ENCODE measurements at regions not wholly inside any gene's neighbourhood (a gene's known extent, or its start where the extent isn't known, plus 50 kb on each side); places are given as distances from the start of the nearest gene placed in this dataset.

GRCh38 chr3:24646790-24647189 lies 152.1 kb upstream of the THRB start:
- DNase-seq = no peak

GRCh38 chr3:24648063-24648462 lies 153.4 kb upstream of the THRB start:
- DNase-seq = no peak

GRCh38 chr3:24650839-24651238 lies 156.2 kb upstream of the THRB start:
- no peak for DNase-seq

DNA sequence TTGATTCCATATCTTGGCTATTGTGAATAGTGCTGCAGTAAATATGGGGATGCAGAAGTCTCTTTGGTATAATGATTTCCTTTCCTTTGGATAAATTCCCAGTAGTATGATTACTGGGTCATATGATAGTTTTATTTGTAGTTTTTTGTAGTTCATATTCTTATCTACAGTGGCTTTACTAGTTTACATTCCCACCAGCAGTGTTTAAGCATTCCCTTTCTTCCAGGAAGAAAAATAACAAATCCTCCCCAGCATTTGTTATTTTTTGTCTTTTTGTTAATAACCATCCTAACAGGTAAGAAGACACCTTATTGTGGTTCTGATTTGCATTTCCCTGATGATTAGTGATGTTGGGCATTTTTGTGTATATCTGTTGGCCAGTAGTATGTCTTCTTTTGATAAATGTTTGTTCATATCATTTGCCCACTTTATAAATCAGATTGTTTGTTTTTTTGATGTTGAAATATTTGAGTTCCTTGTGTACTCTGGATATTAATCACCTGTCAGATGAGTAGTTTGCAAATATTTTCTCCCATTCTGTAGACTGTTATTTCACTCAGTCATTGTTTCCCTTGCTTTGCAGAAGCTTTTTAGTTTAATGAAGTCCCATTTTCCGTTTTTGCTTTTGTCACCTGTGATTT lies 163.3 kb upstream of the THRB start:
- no peak for DNase-seq

DNA sequence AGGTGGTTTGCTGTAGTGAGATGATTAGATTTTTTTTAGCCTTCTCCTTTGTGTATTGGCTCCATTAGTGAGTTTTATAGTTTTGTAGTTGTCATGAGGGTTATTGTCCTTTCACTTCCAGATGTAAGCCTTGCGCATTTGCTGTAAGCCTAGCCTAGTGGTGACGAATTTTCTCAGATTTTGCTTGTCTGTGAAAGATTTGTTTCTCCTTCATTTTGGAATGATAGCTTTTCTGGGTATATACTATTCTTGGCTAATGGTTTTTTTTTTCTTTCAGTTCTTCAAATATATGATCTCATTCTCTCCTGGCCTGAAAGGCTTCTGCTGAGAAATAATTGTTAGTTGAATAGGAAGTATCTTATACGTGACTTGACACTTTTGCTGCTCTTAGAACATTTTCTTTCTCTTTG lies 166.5 kb upstream of the THRB start:
- no peak for DNase-seq

DNA sequence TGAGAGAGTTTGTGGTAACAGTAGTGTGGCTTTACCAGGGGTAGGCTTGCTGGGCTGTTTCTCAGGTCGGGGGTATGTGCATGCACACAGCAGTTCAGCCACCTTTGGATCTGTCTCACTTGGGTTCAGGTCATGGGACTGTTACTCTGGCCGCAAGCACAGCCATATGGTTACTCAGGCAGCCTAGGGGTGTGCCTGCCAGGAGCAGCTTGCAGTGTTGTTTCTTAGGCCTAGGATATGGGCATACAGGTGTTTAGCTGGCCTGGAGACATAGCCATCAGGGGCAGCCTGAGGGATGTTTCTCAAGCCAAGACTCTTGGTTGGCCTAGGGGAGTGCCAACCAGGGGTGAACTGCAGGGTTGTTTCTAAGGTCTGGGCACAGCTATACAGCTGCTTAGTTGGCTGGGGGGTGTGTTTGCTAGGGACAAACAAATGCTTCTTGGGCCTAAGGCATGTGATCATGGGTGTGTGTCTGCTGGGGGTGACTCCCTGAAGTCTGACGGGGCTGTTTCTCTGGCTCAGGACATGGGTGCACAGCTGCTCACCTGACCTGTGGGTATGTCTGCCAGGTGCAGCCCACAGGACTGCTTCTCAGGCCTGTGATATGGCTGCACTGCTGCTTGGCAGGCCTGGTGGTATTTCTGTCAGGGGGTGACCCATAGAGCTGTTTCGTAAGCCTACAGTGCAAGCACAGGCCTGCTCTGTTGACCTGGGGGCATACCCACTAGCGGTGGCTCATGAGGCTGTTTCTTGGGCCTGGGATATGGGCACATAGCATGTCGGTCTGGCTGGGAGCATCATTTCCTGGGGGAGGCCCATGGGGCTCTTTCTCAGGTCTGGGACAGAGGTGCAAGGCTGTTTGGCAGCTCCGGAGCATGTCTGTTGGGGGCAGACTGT lies 168.0 kb upstream of the THRB start:
- DNase-seq = no peak

- no peak for DNase-seq
These were observed 168.8 kb upstream of the THRB start for GRCh38 chr3:24663406-24663805.

GRCh38 chr3:24668039-24668438 lies 173.4 kb upstream of the THRB start:
- DNase-seq = no peak

- no peak for DNase-seq
These were observed 176.2 kb upstream of the THRB start for GRCh38 chr3:24670871-24671270.

DNA sequence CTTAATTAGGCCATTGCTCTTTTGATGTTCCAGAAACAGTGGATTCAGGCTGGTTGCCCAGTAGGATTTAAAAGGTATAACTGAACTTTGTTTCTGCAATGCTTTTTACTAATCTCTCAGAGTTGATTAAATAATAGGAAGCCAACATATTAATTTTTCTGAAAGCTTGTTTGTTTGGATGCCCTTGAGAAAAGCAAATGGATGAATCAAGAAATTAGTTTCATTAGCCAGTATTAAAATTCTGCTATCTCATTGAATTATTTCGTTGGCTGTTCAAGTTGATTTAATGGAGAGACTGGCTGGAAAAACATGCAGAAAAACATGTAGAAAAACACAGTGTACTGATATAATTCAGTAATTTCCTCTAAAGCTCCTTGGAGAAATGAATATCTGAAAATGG lies 178.9 kb upstream of the THRB start:
- no peak for DNase-seq

DNA sequence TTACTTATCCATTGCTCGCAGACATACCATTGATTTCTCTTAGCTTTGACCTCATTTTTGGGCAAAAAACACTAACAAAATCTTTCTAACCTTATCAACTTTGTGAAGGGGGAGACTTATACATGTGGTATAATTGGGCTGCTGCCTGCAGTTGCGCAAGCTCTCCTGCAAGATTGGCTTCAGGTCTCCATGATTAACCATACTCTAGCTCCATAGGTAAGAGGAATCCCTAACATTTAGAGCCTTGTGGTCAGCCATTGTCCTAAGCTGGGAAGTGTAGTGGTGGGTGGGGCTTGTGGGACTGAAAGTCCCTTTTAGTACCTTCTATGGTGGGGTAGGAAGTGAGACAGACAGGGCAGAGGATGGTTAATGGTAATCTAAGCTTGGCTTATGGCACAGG lies 179.6 kb upstream of the THRB start:
- no peak for DNase-seq

- no peak for DNase-seq
These were observed 183.4 kb upstream of the THRB start for GRCh38 chr3:24678021-24678420.

- DNase-seq = no peak
These were observed 183.8 kb upstream of the THRB start for GRCh38 chr3:24678421-24678865.

DNA sequence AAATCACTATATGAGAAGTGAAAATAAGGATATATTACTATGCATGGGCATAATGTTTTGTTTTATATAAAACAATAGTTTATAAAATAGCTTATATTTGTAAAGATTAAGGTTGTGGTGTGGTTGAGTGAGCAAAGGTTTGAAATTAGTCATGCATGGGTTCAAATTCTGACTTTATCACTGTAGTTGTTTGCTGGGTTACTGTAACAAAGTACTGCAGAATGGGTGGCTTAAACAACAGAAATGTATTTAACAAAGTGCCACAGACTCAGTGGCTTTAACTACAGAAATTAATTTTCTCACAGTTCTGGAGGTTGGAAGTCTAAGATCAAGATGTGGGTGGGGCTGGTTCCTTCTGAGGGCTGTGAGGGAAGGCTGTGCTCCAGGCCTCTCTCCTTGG lies 184.8 kb upstream of the THRB start:
- no peak for DNase-seq

DNA sequence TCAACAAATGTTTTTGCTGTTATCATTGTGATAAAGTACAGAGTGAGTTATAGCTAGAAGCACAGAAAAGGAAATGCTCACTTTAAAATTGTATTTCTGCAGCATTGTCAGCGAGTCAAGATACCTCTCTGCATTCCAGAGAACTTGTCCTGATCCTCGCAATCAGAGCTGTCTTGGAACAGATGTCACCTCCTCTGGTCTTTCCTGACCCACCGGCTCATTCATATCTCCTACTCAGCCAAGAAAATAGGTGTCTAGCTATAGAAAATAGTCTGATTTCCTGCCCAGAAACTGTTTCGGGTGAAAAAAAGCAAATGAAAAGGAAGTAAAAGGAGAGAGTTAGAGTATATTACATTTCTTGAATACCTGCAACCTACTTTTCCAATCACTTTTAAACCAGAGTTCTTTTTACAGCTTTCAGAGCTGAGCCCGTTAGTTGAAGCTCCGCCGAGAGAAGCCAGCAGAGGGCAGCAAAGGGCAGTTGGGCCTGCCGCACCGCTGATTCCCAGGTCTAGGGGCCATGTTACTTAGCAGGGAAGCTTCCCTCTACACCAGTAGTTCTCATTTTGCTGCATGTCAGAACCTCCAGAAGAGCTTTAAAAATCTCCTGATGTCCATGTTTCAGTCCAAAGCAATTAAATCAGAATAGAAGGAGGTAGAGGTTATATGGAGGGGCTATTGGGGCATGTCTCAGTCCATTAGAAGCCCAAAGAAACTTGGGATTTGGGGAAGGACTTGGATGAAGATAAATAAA lies 185.7 kb upstream of the THRB start:
- peak in 1 of 2 experiments; percentile 9 for DNase-seq

DNA sequence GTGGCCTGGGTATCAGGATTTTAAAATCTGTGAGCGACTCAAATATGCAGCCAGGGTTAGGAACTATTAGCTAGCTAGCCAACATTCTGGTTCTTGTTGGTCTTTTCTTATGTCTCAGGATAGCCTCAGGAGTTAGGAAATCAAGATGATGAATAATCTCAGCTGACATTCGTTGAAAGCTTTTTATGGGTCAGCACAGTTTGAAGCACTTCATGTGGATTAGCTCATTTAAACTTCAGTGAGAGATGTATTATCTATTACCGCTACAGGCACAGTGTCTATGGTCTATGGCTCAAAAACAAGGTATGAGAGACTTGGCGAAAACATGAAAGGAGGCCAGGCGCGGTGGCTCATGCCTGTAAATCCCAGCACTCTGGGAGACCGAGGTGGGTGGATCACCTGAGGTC lies 187.5 kb upstream of the THRB start:
- DNase-seq = no peak

DNA sequence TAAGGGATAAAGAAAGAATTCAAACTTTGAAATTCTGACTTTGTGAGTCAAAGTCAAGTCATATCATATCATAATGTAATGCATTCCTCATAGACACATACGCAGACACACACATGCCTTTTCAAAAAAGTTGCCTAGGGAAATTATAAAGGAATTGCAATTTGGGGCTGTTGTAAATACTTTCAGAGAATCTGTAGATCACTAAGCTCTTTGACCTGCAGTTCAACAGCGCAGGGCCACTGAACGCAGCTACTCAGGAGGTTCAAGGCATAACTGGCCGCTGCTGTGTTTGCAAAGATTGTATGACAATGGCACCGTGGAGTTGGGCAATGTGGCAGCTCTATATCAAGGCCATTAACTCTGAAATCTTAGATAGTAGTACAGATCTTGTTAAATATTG lies 188.4 kb upstream of the THRB start:
- no peak for DNase-seq

DNA sequence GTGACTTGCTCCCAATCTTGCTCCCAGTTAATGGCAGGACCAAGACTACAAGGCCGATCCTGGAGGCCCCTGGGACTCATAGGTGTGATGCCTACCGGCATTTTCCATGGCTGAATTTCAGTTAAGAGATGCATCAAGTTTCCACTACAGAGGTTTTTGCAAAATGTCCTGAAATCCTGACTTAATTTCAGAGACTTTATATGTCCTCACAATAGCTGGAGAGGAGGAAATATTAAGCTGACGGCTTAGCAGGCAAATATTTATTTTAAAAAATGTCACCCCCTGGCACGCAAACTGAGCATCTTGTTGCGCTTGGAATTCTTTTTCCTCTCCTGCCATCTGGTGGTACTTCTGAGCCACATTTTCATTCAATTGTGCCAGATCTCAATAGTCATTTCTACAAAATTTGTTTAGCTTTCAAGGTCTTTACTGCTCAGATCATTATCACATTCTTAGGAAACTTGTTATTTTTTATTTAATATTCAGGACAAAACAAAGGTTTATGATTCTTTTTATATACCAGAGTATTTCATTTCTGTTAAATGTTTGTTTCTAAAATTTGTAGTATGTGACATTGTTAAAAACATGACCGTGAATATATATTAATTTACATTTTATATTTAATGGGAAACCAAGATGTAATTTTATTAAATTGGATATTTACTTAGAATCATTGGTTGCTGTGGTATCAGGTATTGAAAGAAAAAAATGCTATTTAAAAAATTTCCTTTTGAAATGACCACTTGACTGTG lies 189.2 kb upstream of the THRB start:
- no peak for DNase-seq

DNA sequence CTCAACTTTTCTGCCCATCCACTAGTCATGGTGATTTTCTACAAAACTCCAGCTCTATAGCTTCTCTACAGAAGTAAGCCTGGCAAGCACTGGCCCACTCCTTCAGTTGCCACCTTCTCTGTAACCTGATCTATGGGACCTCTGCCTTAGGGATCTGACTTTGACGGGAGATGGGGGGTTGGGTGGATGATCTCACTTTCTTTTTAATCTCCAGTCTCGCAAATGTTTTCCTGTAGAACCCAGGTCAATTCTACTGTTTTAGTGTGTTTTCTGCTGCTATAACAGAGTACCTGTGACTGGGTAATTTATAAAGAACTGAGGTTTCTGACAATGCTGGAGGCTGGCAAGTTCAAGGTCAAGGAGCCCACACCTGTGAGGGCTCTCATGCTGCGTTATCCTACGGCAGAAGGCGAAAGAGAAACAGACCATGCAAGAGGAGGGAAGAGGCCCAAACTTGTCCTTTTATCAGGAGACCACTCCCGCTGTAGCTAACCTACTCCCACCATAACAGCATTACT lies 189.9 kb upstream of the THRB start:
- DNase-seq = no peak

- no peak for DNase-seq
These were observed 192.2 kb upstream of the THRB start for GRCh38 chr3:24686808-24687207.

- no peak for DNase-seq
These were observed 193.0 kb upstream of the THRB start for GRCh38 chr3:24687671-24688070.

DNA sequence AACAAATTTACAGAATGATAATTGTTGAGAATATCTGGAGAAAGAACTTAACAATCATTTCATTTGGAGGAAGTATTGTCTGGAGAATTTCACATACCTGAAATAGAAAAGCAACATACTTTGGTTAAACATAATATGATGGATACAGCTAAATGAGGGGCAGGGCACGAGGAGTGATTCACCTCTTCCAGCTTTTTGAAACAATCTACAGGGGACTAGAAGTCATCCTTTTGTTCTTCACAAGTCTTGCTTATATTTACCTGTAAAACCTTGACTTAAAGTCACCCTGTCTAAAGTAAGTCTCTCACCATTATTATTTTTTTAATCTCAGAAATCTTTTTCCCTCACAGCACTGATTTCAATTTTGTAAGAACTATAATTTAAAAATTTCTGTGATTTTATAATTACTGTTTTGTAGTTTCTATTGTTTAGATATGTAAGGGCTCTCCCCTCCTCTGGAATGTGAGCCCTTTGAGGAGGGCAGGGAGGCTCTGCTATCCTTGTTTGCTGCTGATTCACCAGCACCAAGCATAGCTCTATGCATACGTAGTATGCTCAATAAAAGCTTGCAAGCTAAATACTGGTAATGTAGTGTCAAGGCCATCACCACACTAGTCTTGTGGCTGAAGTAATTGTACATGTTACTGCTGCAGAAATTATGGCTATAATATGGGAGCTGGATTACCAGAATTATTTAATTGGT lies 193.9 kb upstream of the THRB start:
- DNase-seq = no peak
